Ishikawa (cell line): ENCODE measurements at regions not wholly inside any gene's neighbourhood (a gene's known extent, or its start where the extent isn't known, plus 50 kb on each side); places are given as distances from the start of the nearest gene placed in this dataset.

Source experiments
- CEBPB ChIP-seq: IDR thresholded peaks from 2 replicates; pipeline ENCODE4 v1.6.1; 2012
- CREB1 ChIP-seq: IDR thresholded peaks from 2 replicates; pipeline ENCODE4 v1.6.1; 2012; ENCODE audit warnings: low read depth
- REST ChIP-seq: IDR thresholded peaks from 2 replicates; pipeline ENCODE4 v1.6.1; 2012; ENCODE audit warnings: low read depth, mild to moderate bottlenecking
- YY1 ChIP-seq: IDR thresholded peaks from 2 replicates; pipeline ENCODE4 v1.6.1; 2012; ENCODE audit warnings: low read depth
- ZBTB7A ChIP-seq: IDR thresholded peaks from 2 replicates; pipeline ENCODE4 v1.6.1; 2012; ENCODE audit warnings: low read depth

- TF ChIP-seq ZBTB7A (no peak), REST (no peak), CEBPB (no peak), YY1 (no peak), CREB1 (no peak)
Measured at GRCh38 chr18:8460748-8461147, 148.5 kb upstream of the RAB12 start.
